AG09309 (cell line): ENCODE measurements at regions not wholly inside any gene's neighbourhood (a gene's known extent, or its start where the extent isn't known, plus 50 kb on each side); places are given as distances from the start of the nearest gene placed in this dataset.

Experiments
- DNase-seq: peaks from one replicate; pipeline ENCODE4 v3.0.0-alpha.2; 2010; ENCODE audit warnings: low read depth
- H3K4me3 ChIP-seq: 2 replicates; pipeline ENCODE4 v1.5.1; 2011; ENCODE audit warnings: mild to moderate bottlenecking, low read depth, low read length, moderate library complexity; ENCODE audit not compliant: control insufficient read depth
- CTCF ChIP-seq: IDR thresholded peaks from 2 replicates; pipeline ENCODE4 v1.5.1; 2011; ENCODE audit warnings: mild to moderate bottlenecking, low read depth, low read length, inconsistent platforms; ENCODE audit not compliant: insufficient read depth, control insufficient read depth; ENCODE audit errors: missing control alignments

GRCh38 chr11:86143087-86144030 lies 74.5 kb upstream of the PICALM start:
- no peak for DNase-seq

GRCh38 chr11:86142170-86142569 lies 73.3 kb upstream of the PICALM start:
- no peak for TF ChIP-seq CTCF
- no peak overlapping the region for H3K4me3 ChIP-seq
- no peak for DNase-seq

More at GRCh38 chr11:86143087-86144030, 74.5 kb upstream of the PICALM start:
- no peak overlapping the region for H3K4me3 ChIP-seq
- TF ChIP-seq CTCF: no peak

GRCh38 chr11:86141727-86142126 lies 72.8 kb upstream of the PICALM start:
- no peak overlapping the region for H3K4me3 ChIP-seq
- no peak for TF ChIP-seq CTCF
- DNase-seq: no peak

GRCh38 chr11:86140334-86140990 lies 71.6 kb upstream of the PICALM start:
- no peak for DNase-seq
- no peak for TF ChIP-seq CTCF
- H3K4me3 ChIP-seq: no peak overlapping the region

GRCh38 chr11:86138958-86139357 lies 70.1 kb upstream of the PICALM start:
- TF ChIP-seq CTCF: no peak
- H3K4me3 ChIP-seq: no peak overlapping the region
- no peak for DNase-seq

GRCh38 chr11:86136538-86136937 lies 67.7 kb upstream of the PICALM start:
- TF ChIP-seq CTCF: no peak
- H3K4me3 ChIP-seq: no peak overlapping the region
- no peak for DNase-seq
